Subcutaneous abdominal adipose tissue (tissue), 5 donors: ENCODE measurements at regions not wholly inside any gene's neighbourhood (a gene's known extent, or its start where the extent isn't known, plus 50 kb on each side); places are given as distances from the start of the nearest gene placed in this dataset.

ENCODE experiments used
- H3K27ac ChIP-seq: one replicate; pipeline ENCODE4 v1.7.0; 2013; ENCODE audit warnings: low read depth, mild to moderate bottlenecking, inconsistent platforms, low read length, moderate library complexity
- H3K27me3 ChIP-seq, 5 donors: one replicate each; pipeline ENCODE4 v1.7.0; 2013; ENCODE audit warnings: low read length in 5 of 5, inconsistent platforms in 1 of 5; ENCODE audit not compliant: control insufficient read depth in 5 of 5, insufficient read depth in 4 of 5
- H3K36me3 ChIP-seq, 5 donors: one replicate each; pipeline ENCODE4 v1.7.0; 2013; ENCODE audit warnings: low read length in 5 of 5; ENCODE audit not compliant: control insufficient read depth in 5 of 5, insufficient read depth in 5 of 5
- H3K4me1 ChIP-seq, 5 donors: one replicate each; pipeline ENCODE4 v1.7.0; 2013; ENCODE audit warnings: low read length in 5 of 5, mild to moderate bottlenecking in 3 of 5, moderate library complexity in 1 of 5; ENCODE audit not compliant: control insufficient read depth in 5 of 5, insufficient read depth in 5 of 5
- H3K4me3 ChIP-seq, 5 donors: one replicate each; pipeline ENCODE4 v1.7.0; 2013; ENCODE audit warnings: low read length in 5 of 5, low read depth in 1 of 5
- H3K9ac ChIP-seq, 5 donors: one replicate each; pipeline ENCODE4 v1.7.0; 2013; ENCODE audit warnings: low read length in 5 of 5, mild to moderate bottlenecking in 4 of 5, moderate library complexity in 3 of 5
- H3K9me3 ChIP-seq, 5 donors: one replicate each; pipeline ENCODE4 v1.7.0; 2013; ENCODE audit warnings: low read length in 5 of 5; ENCODE audit not compliant: control insufficient read depth in 5 of 5
- donor health status: healthy.
- donor health status: healthy.
- donor health status: healthy.
- donor health status: healthy.
- donor health status: healthy.

DNA sequence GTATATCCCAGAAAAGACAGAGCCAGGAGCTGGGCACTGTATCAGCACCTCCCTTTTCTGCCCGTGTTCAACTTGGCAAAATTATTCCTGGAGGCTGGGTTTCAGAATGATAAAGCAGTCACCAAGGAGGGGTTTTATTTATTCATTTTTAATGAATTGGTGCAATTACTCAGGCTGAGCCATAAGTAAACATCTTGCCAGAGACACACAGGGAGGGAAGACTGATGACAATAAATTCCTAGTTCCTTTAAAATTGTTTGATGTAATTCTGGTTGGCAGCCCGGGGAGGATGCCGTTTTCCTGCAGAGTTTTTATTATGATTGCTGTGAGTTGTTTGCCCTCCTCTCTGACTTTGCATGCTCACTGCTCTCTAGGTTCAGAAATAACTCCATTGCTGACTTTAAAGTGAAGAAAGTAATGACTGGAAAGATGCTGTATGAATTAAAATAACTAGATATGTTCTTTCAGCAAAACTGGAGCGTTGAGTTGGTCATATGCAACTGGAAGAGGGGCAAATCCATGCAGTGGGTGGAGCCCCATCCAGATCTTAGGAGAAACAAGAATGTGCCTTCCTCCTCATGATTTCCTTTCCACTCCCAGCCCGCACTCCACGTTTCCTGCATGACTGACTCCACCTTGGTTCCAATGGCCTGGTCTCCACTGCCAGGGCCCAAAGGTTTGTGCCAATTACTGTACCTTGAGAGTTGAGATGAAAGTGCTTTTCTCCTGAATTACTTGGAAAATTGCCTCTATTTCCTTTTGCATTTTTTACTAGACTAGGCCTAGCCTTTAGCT, 182.1 kb downstream of the RFC3 start:
- no peaks in the 10 kb centered on the region for H3K27me3 ChIP-seq
- no peaks in the 10 kb centered on the region for H3K9me3 ChIP-seq
- no peaks in the 10 kb centered on the region for H3K4me1 ChIP-seq
- no peaks in the 10 kb centered on the region for H3K36me3 ChIP-seq
- no peak overlapping the region for H3K4me3 ChIP-seq
- H3K9ac ChIP-seq = no peak overlapping the region
- H3K27ac ChIP-seq = no peak overlapping the region

DNA sequence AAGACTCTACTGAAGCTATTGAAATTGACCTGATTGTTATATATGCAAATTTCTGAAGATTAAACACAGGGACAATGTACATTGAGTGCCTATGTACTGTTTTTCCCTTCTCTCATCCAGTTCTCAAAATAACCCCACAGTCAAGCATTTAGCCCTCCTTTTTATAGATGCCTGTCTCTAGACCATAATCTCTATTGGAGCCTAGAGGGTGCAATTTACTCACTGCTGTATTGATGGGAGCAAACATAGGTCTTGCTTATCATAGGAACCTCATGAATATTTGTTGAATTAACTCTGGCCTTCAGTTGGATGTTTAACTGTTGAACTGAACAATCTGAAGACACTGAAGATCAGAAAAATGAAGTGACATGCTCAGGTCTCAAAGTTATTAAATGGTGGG, 183.0 kb downstream of the RFC3 start:
- H3K36me3 ChIP-seq = no peaks in the 10 kb centered on the region
- no peak overlapping the region for H3K9ac ChIP-seq
- no peaks in the 10 kb centered on the region for H3K4me1 ChIP-seq
- no peak overlapping the region for H3K4me3 ChIP-seq
- H3K27me3 ChIP-seq = no peaks in the 10 kb centered on the region
- H3K9me3 ChIP-seq = no peaks in the 10 kb centered on the region
- H3K27ac ChIP-seq = no peak overlapping the region

DNA sequence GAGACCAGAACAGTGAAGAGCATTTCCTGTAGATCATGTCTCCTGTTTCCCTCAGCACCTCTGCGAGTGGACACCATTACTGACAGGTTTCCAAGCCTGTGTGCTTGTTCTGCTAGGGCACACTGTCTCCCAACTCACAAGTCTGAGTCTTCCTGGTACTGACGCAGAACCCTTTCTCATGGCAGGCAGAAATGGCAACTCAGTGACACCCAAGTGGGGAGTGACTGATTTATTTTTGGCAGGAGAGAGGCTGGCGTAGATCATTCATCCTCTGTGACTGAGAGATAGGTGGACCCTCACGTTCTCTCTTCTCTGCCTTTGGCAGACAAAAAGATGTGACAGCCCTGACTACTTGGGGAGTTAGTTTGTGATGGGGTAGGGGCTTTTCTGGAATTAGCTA, 183.4 kb downstream of the RFC3 start:
- no peaks in the 10 kb centered on the region for H3K27me3 ChIP-seq
- no peaks in the 10 kb centered on the region for H3K4me1 ChIP-seq
- no peak overlapping the region for H3K4me3 ChIP-seq
- H3K9ac ChIP-seq = no peak overlapping the region
- H3K27ac ChIP-seq = no peak overlapping the region
- no peaks in the 10 kb centered on the region for H3K36me3 ChIP-seq
- no peaks in the 10 kb centered on the region for H3K9me3 ChIP-seq

- Histone ChIP-seq H3K27ac (no peak overlapping the region), H3K4me1 (no peaks in the 10 kb centered on the region), H3K27me3 (no peaks in the 10 kb centered on the region), H3K9ac (no peak overlapping the region), H3K36me3 (no peaks in the 10 kb centered on the region), H3K9me3 (no peaks in the 10 kb centered on the region), H3K4me3 (no peak overlapping the region)
Measured at GRCh38 chr13:34002141-34002540, 184.2 kb downstream of the RFC3 start.

- Histone ChIP-seq H3K4me3 (no peak overlapping the region), H3K4me1 (no peaks in the 10 kb centered on the region), H3K27ac (no peak overlapping the region), H3K9me3 (no peaks in the 10 kb centered on the region), H3K27me3 (no peaks in the 10 kb centered on the region), H3K36me3 (no peaks in the 10 kb centered on the region), H3K9ac (no peak overlapping the region)
Measured at GRCh38 chr13:34002924-34003323, 185.0 kb downstream of the RFC3 start.

GRCh38 chr13:34003656-34004055, 185.7 kb downstream of the RFC3 start:
- H3K4me3 ChIP-seq = no peak overlapping the region
- no peak overlapping the region for H3K9ac ChIP-seq
- no peaks in the 10 kb centered on the region for H3K9me3 ChIP-seq
- no peaks in the 10 kb centered on the region for H3K27me3 ChIP-seq
- no peaks in the 10 kb centered on the region for H3K4me1 ChIP-seq
- H3K36me3 ChIP-seq = no peaks in the 10 kb centered on the region
- no peak overlapping the region for H3K27ac ChIP-seq

GRCh38 chr13:34004676-34005075, 186.7 kb downstream of the RFC3 start:
- H3K27ac ChIP-seq = no peak overlapping the region
- no peaks in the 10 kb centered on the region for H3K27me3 ChIP-seq
- H3K9me3 ChIP-seq = no peaks in the 10 kb centered on the region
- no peaks in the 10 kb centered on the region for H3K4me1 ChIP-seq
- H3K36me3 ChIP-seq = no peaks in the 10 kb centered on the region
- no peak overlapping the region for H3K9ac ChIP-seq
- no peak overlapping the region for H3K4me3 ChIP-seq

DNA sequence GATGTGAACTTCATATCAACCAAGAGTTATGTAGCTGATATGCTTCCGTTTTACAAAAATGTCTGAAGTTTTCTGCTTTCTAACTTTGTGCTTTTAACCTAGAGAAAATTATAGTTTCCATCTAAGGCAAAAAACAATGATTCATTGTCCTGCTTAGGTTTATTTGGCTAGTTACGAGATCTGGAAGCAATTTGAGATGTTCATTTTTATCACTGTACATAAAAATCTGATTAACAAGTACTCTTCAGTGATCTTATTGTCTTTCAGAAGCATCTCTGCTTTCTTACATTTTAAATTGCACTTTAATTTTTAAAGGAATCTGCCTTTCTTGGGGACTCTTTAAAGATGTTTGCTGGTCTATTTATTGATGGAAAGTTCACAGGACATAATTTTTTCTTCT, 188.1 kb downstream of the RFC3 start:
- Histone ChIP-seq H3K9me3 (no peaks in the 10 kb centered on the region), H3K4me3 (no peak overlapping the region), H3K36me3 (no peaks in the 10 kb centered on the region), H3K27ac (no peak overlapping the region), H3K9ac (no peak overlapping the region), H3K4me1 (no peaks in the 10 kb centered on the region), H3K27me3 (no peaks in the 10 kb centered on the region)

DNA sequence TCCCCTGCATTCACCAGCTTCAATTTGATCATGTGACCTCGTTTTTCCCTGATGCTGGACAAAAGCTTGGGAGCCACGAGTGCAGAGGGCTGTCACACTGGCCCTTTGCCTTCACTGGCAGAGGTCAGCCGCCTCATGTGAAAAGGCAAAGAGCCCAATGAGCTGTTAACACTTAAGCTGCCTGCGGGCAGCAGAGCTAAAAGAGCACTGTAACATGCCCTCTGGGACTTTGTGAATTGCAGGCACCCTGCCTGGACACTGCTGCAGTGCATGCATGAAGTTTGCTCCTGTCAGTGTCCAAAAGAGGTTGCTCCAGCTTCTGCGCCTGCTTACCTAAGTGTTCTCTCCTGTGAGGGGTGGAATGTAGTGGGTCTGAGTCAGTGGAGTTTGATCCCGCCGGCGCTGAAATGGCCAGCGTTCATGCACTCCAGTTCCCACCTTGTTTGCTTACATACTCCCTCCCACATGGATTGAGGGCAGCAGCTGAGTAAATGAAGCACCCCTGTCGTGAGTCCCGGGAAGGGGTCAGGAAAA, 193.7 kb downstream of the RFC3 start:
- Histone ChIP-seq H3K27ac (no peak overlapping the region), H3K4me3 (no peak overlapping the region), H3K9me3 (no peaks in the 10 kb centered on the region), H3K9ac (no peak overlapping the region), H3K4me1 (peaks cover 0 to 7% (median 5%) of the 10 kb centered on the region in 5 donors), H3K36me3 (no peaks in the 10 kb centered on the region), H3K27me3 (no peaks in the 10 kb centered on the region)

DNA sequence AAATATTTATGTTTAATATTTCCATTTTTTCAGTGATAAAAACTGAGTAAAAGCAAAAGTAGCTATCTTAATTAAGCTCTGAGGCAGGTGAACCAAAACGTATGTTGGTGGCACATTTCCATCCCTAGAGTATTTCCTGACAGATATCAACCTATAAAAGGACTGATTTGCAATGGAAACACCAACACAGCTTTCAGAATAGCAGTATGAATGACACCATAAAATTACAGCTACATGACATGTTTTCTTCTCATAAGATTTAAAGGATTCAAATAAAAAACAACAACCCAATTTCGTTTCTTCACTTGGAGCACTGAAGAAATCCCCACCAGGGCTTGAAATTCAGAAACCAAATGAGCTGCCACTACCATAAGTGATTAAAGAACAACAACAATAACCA, 194.4 kb downstream of the RFC3 start:
- H3K9ac ChIP-seq = no peak overlapping the region
- no peak overlapping the region for H3K4me3 ChIP-seq
- H3K27ac ChIP-seq = no peak overlapping the region
- H3K4me1 ChIP-seq = peaks cover 0 to 7% (median 5%) of the 10 kb centered on the region in 5 donors
- H3K36me3 ChIP-seq = no peaks in the 10 kb centered on the region
- H3K27me3 ChIP-seq = no peaks in the 10 kb centered on the region
- H3K9me3 ChIP-seq = no peaks in the 10 kb centered on the region
